IMR-90 (cell line): ENCODE measurements at regions not wholly inside any gene's neighbourhood (a gene's known extent, or its start where the extent isn't known, plus 50 kb on each side); places are given as distances from the start of the nearest gene placed in this dataset.

ENCODE experiments used
- ATAC-seq: fragments of 200-7000 bp; cut with Tn5 transposase; 2 replicates; pipeline ENCODE4 v1.9.1; 2020; ENCODE audit warnings: low read depth, mild to moderate bottlenecking, moderate library complexity
- BruUV-seq: library from RNA; stranded (reverse); fragments of 400-500 nt; replicated peaks from 2 replicates; lab custom pipeline; 2021; lab: Mats Ljungman, UMichigan
- CTCF ChIA-PET: fragments of 300-600 bp; formaldehyde crosslinking; extraction: SDS; loops from one replicate; lab custom pipeline; 2021; ENCODE audit warnings: antibody characterized with exemption; lab: Yijun Ruan, JAX
- POLR2A ChIA-PET: fragments of 300-600 bp; sonication (Branson Sonifier 250); formaldehyde crosslinking; loops from one replicate; lab custom pipeline; 2022; ENCODE audit warnings: antibody characterized with exemption; ENCODE audit not compliant: unreplicated experiment; lab: Charles Lee
- DNase-seq: peaks from one replicate; pipeline ENCODE4 v3.0.0; 2013
- H2AFZ ChIP-seq: replicated peaks from 2 replicates; pipeline ENCODE3; 2013; ENCODE audit warnings: low read length, mild to moderate bottlenecking; ENCODE audit not compliant: poor library complexity
- H2AK5ac ChIP-seq: 2 replicates; pipeline ENCODE4 v1.6.1; 2013; ENCODE audit warnings: low read depth, low read length, inconsistent platforms
- H2AK9ac ChIP-seq: replicated peaks from 2 replicates; pipeline ENCODE3; 2013; ENCODE audit warnings: mild to moderate bottlenecking, low read depth, low read length, moderate library complexity; ENCODE audit not compliant: poor library complexity
- H2BK120ac ChIP-seq: 2 replicates; pipeline ENCODE4 v1.6.1; 2013; ENCODE audit warnings: low read depth, low read length, inconsistent platforms
- H2BK15ac ChIP-seq: 3 replicates; pipeline ENCODE4 v1.6.1; 2013; ENCODE audit warnings: low read depth, low read length, inconsistent platforms
- H2BK20ac ChIP-seq: 2 replicates; pipeline ENCODE4 v1.6.1; 2013; ENCODE audit warnings: low read depth, mild to moderate bottlenecking, inconsistent platforms, low read length, moderate library complexity
- H2BK5ac ChIP-seq: 2 replicates; pipeline ENCODE4 v1.6.1; 2013; ENCODE audit warnings: mild to moderate bottlenecking, low read depth, low read length, inconsistent platforms; ENCODE audit not compliant: poor library complexity, severe bottlenecking
- H3K14ac ChIP-seq: replicated peaks from 2 replicates; pipeline ENCODE4 v1.6.1; 2013; ENCODE audit warnings: low read depth, low read length, inconsistent platforms
- H3K18ac ChIP-seq: 2 replicates; pipeline ENCODE4 v1.6.1; 2013; ENCODE audit warnings: low read depth, low read length, control low read depth
- H3K23ac ChIP-seq: 2 replicates; pipeline ENCODE4 v1.6.1; 2013; ENCODE audit warnings: low read depth, low read length, inconsistent platforms
- H3K27ac ChIP-seq: 2 replicates; pipeline ENCODE4 v1.5.1; 2013; ENCODE audit warnings: mild to moderate bottlenecking, control low read depth, low read length; ENCODE audit not compliant: insufficient read depth
- H3K27me3 ChIP-seq: 2 replicates; pipeline ENCODE4 v1.6.1; 2013; ENCODE audit warnings: low read length; ENCODE audit not compliant: control insufficient read depth, insufficient read depth
- H3K36me3 ChIP-seq: 2 replicates; pipeline ENCODE4 v1.6.1; 2013; ENCODE audit warnings: low read length, mixed read lengths; ENCODE audit not compliant: control insufficient read depth, insufficient read depth
- H3K4ac ChIP-seq: 2 replicates; pipeline ENCODE4 v1.6.1; 2013; ENCODE audit warnings: low read depth, low read length, inconsistent platforms
- H3K4me1 ChIP-seq: 2 replicates; pipeline ENCODE4 v1.6.1; 2013; ENCODE audit warnings: low read length, mixed read lengths; ENCODE audit not compliant: control insufficient read depth, insufficient read depth
- H3K4me2 ChIP-seq: 2 replicates; pipeline ENCODE4 v1.6.1; 2013; ENCODE audit warnings: low read depth, mild to moderate bottlenecking, control low read depth, low read length, moderate library complexity
- H3K4me3 ChIP-seq: 2 replicates; pipeline ENCODE4 v1.5.1; 2013; ENCODE audit warnings: low read depth, mild to moderate bottlenecking, control low read depth, low read length, moderate library complexity; ENCODE audit not compliant: insufficient read depth
- H3K56ac ChIP-seq: 2 replicates; pipeline ENCODE4 v1.6.1; 2013; ENCODE audit warnings: low read length, inconsistent platforms; ENCODE audit not compliant: insufficient read depth; ENCODE audit errors: extremely low read depth
- H3K79me1 ChIP-seq, 2 experiments: 2 replicates each; pipeline ENCODE4 v1.6.1; 2013; ENCODE audit warnings: low read length in 2 of 2, inconsistent platforms in 1 of 2, low read depth in 1 of 2
- H3K9ac ChIP-seq: 2 replicates; pipeline ENCODE4 v1.6.1; 2013; ENCODE audit warnings: low read depth, low read length, control low read depth
- H3K9me1 ChIP-seq: 2 replicates; pipeline ENCODE4 v1.6.1; 2013; ENCODE audit warnings: low read length, inconsistent platforms; ENCODE audit not compliant: insufficient read depth
- H3K9me3 ChIP-seq: 2 replicates; pipeline ENCODE4 v1.6.1; 2013; ENCODE audit warnings: low read length; ENCODE audit not compliant: control insufficient read depth, insufficient read depth
- H4K20me1 ChIP-seq: 2 replicates; pipeline ENCODE4 v1.6.1; 2013; ENCODE audit warnings: low read length, inconsistent platforms; ENCODE audit not compliant: insufficient read depth
- H4K5ac ChIP-seq: 2 replicates; pipeline ENCODE4 v1.6.1; 2013; ENCODE audit warnings: mild to moderate bottlenecking, low read depth, low read length, control low read depth
- H4K8ac ChIP-seq, 2 experiments: 2 replicates each; pipeline ENCODE4 v1.6.1; 2013; ENCODE audit warnings: low read depth in 2 of 2, low read length in 2 of 2, control low read depth in 1 of 2, inconsistent platforms in 1 of 2
- H4K91ac ChIP-seq: 2 replicates; pipeline ENCODE4 v1.6.1; 2013; ENCODE audit warnings: low read depth, low read length, inconsistent platforms; ENCODE audit not compliant: insufficient read depth
- BHLHE40 ChIP-seq: fragments of 150-350 bp; IDR thresholded peaks from 2 replicates; pipeline ENCODE4 v1.6.1; 2016; ENCODE audit warnings: mild to moderate bottlenecking, low read depth, low read length
- FOS ChIP-seq: fragments of 150-350 bp; IDR thresholded peaks from 2 replicates; pipeline ENCODE4 v1.6.1; 2016; ENCODE audit warnings: low read depth, low read length
- MAFK ChIP-seq: IDR thresholded peaks from 2 replicates; pipeline ENCODE4 v1.6.1; 2012; ENCODE audit warnings: low read depth, low read length, improper control_type of control experiment
- MAZ ChIP-seq: IDR thresholded peaks from 2 replicates; pipeline ENCODE4 v1.6.1; 2012; ENCODE audit warnings: low read depth, mild to moderate bottlenecking, low read length, improper control_type of control experiment, moderate library complexity, borderline replicate concordance
- MXI1 ChIP-seq: IDR thresholded peaks from 2 replicates; pipeline ENCODE4 v1.6.1; 2012; ENCODE audit warnings: low read depth, mild to moderate bottlenecking, low read length, moderate library complexity, borderline replicate concordance
- POLR2A ChIP-seq: IDR thresholded peaks from 2 replicates; pipeline ENCODE4 v1.6.1; 2012; ENCODE audit warnings: mild to moderate bottlenecking, low read depth, low read length
- RAD21 ChIP-seq: IDR thresholded peaks from 2 replicates; pipeline ENCODE4 v1.6.1; 2012; ENCODE audit warnings: low read length, improper control_type of control experiment
- RCOR1 ChIP-seq: IDR thresholded peaks from 2 replicates; pipeline ENCODE4 v1.6.1; 2012; ENCODE audit warnings: mild to moderate bottlenecking, low read length, improper control_type of control experiment; ENCODE audit not compliant: insufficient replicate concordance
- RFX5 ChIP-seq: IDR thresholded peaks from 2 replicates; pipeline ENCODE4 v1.8.0; 2012; ENCODE audit warnings: low read depth, mild to moderate bottlenecking, low read length, moderate library complexity
- SMC3 ChIP-seq: fragments of 150-350 bp; IDR thresholded peaks from 2 replicates; pipeline ENCODE4 v1.6.1; 2016; ENCODE audit warnings: low read depth, mild to moderate bottlenecking, antibody characterized with exemption, low read length, moderate library complexity
- USF2 ChIP-seq: fragments of 150-350 bp; IDR thresholded peaks from 2 replicates; pipeline ENCODE4 v1.6.1; 2017; ENCODE audit warnings: mild to moderate bottlenecking, antibody characterized with exemption, low read length, low read depth
- WGBS, 2 experiments: methylation state at CpG; one replicate each; pipeline versions ENCODE4 v1.1.5 to v1.1.7; 2013; ENCODE audit warnings: missing lambda C conversion rate in 2 of 2; ENCODE audit not compliant: insufficient read length in 1 of 2; ENCODE audit errors: extremely low coverage in 2 of 2; 5-methylcytosine and 5-hydroxymethylcytosine counted together
- dilution Hi-C: fragments of 300-500 bp; cut with HindIII; formaldehyde crosslinking; loops from one replicate; pipeline ENCODE4 v1.14.3; 2018; ENCODE audit warnings: low sequenced_read_pairs; ENCODE audit not compliant: unreplicated experiment
- in situ Hi-C: fragments of 300-500 bp; cut with MboI; formaldehyde crosslinking; loops from 3 replicates; pipeline ENCODE4 v1.14.3; 2019; ENCODE audit warnings: low sequenced_read_pairs, inconsistent platforms, mixed read lengths
- intact Hi-C: fragments of 100-400 bp; cut with micrococcal nuclease; formaldehyde crosslinking; loops from 2 replicates; pipeline ENCODE4 v1.10.0; 2022
- TF ChIP-seq, protein P1 (sequence below): fragments of 150-350 bp; IDR thresholded peaks from 2 replicates; pipeline ENCODE4 v1.6.1; 2016; ENCODE audit warnings: low read depth, mild to moderate bottlenecking, low read length, moderate library complexity, borderline replicate concordance
- TF ChIP-seq, protein P2 (sequence below): conservative IDR thresholded peaks from 2 replicates; pipeline ENCODE4 v1.5.1; 2012; ENCODE audit warnings: mild to moderate bottlenecking, low read depth, low read length, improper control_type of control experiment

DNA sequence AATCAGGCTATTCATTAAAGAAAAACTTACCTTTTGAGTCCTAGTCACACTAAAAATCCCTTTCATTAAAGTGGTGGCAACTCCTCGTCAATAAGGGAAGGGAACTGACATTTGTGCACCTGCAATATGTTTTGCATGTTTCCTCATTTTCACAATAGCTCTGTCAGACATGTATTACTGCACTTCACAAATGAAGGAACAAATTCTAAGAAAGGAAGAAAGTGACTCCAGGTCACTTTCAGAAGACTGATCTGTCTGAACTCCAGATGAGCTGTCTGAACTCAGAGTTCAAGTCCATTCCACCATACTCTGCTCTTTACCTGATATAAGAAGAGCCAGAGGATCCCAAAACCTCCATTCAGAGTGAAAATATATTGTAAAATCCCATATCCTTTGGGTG, 50.3 kb upstream of the GSAP start:
- no peak overlapping the region for H2AK5ac ChIP-seq
- no peak overlapping the region for H3K27ac ChIP-seq
- no peak overlapping the region for H4K91ac ChIP-seq
- H3K4me2 ChIP-seq: no peak overlapping the region
- H3K36me3 ChIP-seq: no peaks in the 10 kb centered on the region
- no peak overlapping the region for H2AK9ac ChIP-seq
- CTCF ChIA-PET: no interaction called here
- H2BK120ac ChIP-seq: no peak overlapping the region
- DNase-seq (no peak), ATAC-seq (no peak)
- H4K5ac ChIP-seq: no peak overlapping the region
- dilution Hi-C loops: no loop called here
- TF ChIP-seq USF2 (no peak), RCOR1 (no peak), RAD21 (no peak), POLR2A (no peak), MXI1 (no peak), MAFK (no peak), MAZ (no peak), BHLHE40 (no peak), RFX5 (no peak), FOS (no peak), SMC3 (no peak)
- TF ChIP-seq, protein P1, sequence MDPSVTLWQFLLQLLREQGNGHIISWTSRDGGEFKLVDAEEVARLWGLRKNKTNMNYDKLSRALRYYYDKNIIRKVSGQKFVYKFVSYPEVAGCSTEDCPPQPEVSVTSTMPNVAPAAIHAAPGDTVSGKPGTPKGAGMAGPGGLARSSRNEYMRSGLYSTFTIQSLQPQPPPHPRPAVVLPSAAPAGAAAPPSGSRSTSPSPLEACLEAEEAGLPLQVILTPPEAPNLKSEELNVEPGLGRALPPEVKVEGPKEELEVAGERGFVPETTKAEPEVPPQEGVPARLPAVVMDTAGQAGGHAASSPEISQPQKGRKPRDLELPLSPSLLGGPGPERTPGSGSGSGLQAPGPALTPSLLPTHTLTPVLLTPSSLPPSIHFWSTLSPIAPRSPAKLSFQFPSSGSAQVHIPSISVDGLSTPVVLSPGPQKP: no peak
- TF ChIP-seq, protein P2, sequence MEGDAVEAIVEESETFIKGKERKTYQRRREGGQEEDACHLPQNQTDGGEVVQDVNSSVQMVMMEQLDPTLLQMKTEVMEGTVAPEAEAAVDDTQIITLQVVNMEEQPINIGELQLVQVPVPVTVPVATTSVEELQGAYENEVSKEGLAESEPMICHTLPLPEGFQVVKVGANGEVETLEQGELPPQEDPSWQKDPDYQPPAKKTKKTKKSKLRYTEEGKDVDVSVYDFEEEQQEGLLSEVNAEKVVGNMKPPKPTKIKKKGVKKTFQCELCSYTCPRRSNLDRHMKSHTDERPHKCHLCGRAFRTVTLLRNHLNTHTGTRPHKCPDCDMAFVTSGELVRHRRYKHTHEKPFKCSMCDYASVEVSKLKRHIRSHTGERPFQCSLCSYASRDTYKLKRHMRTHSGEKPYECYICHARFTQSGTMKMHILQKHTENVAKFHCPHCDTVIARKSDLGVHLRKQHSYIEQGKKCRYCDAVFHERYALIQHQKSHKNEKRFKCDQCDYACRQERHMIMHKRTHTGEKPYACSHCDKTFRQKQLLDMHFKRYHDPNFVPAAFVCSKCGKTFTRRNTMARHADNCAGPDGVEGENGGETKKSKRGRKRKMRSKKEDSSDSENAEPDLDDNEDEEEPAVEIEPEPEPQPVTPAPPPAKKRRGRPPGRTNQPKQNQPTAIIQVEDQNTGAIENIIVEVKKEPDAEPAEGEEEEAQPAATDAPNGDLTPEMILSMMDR: no peak
- no peak overlapping the region for H4K8ac ChIP-seq
- H3K79me1 ChIP-seq: no peaks in the 10 kb centered on the region
- no TSS peak for BruUV-seq
- no peak overlapping the region for H3K18ac ChIP-seq
- no peak overlapping the region for H2AFZ ChIP-seq
- POLR2A ChIA-PET: no interaction called here
- H3K4me3 ChIP-seq: no peak overlapping the region
- no peaks in the 10 kb centered on the region for H4K20me1 ChIP-seq
- in situ Hi-C loops: no loop called here
- no peak overlapping the region for H2BK5ac ChIP-seq
- H3K27me3 ChIP-seq: no peaks in the 10 kb centered on the region
- H3K23ac ChIP-seq: no peak overlapping the region
- intact Hi-C loops: no loop called here
- no peak overlapping the region for H3K56ac ChIP-seq
- no peak overlapping the region for H2BK15ac ChIP-seq
- H3K14ac ChIP-seq: no peak overlapping the region
- H3K4ac ChIP-seq: no peak overlapping the region
- H3K9me3 ChIP-seq: no peaks in the 10 kb centered on the region
- no peaks in the 10 kb centered on the region; the same call in 1 of the 2 replicates for H3K4me1 ChIP-seq
- no CpG with 5 or more reads among the region's 1 CpG for WGBS, 2 experiments
- no peak overlapping the region for H3K9ac ChIP-seq
- no peaks in the 10 kb centered on the region for H3K9me1 ChIP-seq
- no peak overlapping the region for H2BK20ac ChIP-seq
